Cardiac fibroblast (primary cell): ENCODE measurements at regions not wholly inside any gene's neighbourhood (a gene's known extent, or its start where the extent isn't known, plus 50 kb on each side); places are given as distances from the start of the nearest gene placed in this dataset.
"Not testable (repeated sequence)": the region's sequence is repeated elsewhere in the genome, so short reads cannot be mapped to it uniquely, and the experiment has no call there.

Source experiments
- DNase-seq, 2 donors: peaks; one replicate each; pipeline versions ENCODE4 v3.0.0 to v3.0.0-alpha.2; 2010; ENCODE audit warnings: low read depth in 2 of 2
- H3K4me3 ChIP-seq, 2 donors: replicated peaks in 1 of 2; 1 replicate in 1 of 2; 2 replicates in 1 of 2; pipeline ENCODE4 v1.5.1; 2011; ENCODE audit warnings: low read depth in 2 of 2, low read length in 2 of 2, mild to moderate bottlenecking in 2 of 2, moderate library complexity in 1 of 2
- TF ChIP-seq, protein P1 (sequence below): IDR thresholded peaks from one replicate; pipeline ENCODE4 v1.5.1; 2011; ENCODE audit warnings: low read depth, mild to moderate bottlenecking, low read length, inconsistent platforms

GRCh38 chr4:184967699-184968098, 50.6 kb upstream of the HELT start:
- DNase-seq, H3K4me3 ChIP-seq: not testable (repeated sequence)

DNA sequence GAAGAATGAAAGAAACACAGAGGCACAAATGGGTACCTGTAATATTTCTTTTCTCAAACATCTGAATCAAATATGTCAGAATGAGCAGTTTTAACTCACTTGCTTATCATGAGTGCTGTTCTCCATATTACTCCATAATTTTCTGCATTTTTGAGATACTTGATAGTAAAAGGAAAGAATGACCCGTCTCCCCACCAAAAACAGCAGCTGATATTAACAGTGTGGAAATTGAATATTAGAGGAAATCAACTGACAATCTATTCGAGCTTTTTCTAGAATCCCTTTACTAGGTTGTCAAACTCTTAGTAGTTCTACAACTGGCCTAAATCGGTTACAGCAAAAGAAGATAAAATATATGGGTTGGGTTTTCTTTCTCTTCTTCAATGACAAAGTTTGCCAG, 49.9 kb upstream of the HELT start:
- DNase-seq: no peak
- no peak overlapping the region for H3K4me3 ChIP-seq
- TF ChIP-seq, protein P1, sequence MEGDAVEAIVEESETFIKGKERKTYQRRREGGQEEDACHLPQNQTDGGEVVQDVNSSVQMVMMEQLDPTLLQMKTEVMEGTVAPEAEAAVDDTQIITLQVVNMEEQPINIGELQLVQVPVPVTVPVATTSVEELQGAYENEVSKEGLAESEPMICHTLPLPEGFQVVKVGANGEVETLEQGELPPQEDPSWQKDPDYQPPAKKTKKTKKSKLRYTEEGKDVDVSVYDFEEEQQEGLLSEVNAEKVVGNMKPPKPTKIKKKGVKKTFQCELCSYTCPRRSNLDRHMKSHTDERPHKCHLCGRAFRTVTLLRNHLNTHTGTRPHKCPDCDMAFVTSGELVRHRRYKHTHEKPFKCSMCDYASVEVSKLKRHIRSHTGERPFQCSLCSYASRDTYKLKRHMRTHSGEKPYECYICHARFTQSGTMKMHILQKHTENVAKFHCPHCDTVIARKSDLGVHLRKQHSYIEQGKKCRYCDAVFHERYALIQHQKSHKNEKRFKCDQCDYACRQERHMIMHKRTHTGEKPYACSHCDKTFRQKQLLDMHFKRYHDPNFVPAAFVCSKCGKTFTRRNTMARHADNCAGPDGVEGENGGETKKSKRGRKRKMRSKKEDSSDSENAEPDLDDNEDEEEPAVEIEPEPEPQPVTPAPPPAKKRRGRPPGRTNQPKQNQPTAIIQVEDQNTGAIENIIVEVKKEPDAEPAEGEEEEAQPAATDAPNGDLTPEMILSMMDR: no peak
